ENCODE measurements at regions not wholly inside any gene's neighbourhood (a gene's known extent, or its start where the extent isn't known, plus 50 kb on each side); places are given as distances from the start of the nearest gene placed in this dataset.

DNA sequence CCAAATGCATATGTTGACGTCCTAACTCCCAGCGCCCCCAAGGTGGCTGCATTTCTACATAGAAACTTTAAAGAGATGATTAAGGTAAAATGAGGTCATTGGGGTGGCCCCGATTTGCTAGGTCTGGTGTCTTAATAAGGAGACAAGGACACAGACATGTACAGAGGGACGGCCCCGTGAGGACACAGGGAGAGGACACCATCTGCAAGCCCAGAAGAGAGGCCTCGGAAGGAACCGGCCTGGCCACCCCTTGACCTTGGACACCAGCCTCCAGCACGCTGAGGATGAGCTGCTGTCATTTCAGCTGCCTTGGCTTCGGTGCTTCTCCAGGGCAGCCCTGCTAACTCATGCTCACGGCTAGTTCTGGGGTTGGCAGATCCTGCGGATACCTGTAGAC lies 73.2 kb downstream of the MRPL36 start:
- TF ChIP-seq, protein P1, sequence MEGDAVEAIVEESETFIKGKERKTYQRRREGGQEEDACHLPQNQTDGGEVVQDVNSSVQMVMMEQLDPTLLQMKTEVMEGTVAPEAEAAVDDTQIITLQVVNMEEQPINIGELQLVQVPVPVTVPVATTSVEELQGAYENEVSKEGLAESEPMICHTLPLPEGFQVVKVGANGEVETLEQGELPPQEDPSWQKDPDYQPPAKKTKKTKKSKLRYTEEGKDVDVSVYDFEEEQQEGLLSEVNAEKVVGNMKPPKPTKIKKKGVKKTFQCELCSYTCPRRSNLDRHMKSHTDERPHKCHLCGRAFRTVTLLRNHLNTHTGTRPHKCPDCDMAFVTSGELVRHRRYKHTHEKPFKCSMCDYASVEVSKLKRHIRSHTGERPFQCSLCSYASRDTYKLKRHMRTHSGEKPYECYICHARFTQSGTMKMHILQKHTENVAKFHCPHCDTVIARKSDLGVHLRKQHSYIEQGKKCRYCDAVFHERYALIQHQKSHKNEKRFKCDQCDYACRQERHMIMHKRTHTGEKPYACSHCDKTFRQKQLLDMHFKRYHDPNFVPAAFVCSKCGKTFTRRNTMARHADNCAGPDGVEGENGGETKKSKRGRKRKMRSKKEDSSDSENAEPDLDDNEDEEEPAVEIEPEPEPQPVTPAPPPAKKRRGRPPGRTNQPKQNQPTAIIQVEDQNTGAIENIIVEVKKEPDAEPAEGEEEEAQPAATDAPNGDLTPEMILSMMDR (IDR thresholded peaks at IDR 0.05; ENCODE audit: control insufficient read depth, insufficient read depth, low read depth, low read length, missing control alignments): no peak

DNA sequence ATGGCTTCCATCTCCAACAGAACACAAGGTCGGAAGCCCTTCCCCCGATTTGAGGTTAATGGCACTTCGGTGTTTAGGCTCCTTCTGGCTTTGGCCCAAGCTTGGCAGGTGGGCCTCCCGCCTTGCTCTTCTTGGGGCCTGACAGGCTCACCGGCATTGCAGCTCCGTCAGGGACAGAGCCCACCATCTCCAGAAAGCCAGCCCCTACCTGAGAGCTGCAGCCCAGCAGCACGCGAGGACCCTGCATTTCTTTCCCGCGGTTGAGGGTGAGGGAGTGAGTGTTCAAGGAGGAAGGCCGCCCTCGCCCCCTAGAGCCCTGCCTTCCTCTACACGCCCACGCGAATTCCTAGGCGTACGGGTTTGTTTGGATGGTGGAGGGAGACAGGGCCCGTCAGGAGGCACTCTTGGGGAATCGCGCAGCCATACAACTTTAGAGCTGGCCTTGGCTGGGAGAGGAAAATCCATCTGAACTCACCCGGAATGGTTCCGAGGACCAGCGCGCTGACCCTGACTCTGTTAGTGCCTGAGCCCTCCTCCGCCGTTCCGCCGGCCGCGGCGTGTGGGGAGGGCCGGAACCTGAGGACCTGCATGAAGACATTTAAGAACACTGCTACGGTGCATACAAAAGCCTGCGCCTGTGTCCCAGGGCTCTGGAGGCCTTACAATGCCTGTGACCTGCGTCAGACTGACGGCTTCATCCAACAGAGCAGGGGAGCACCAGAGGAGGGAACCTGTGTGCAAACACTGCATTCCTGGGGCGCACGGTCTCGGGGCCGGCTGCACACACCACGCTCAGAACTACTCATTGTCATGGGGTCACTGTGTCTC lies 73.8 kb downstream of the MRPL36 start:
- DNase-seq (ENCODE audit: low read depth): no peak
- no peak overlapping the region for H3K4me3 ChIP-seq (ENCODE audit: control insufficient read depth, low read depth, low read length)
- TF ChIP-seq, protein P1 (IDR thresholded peaks at IDR 0.05; ENCODE audit: control insufficient read depth, insufficient read depth, low read depth, low read length, missing control alignments): no peak

More for the DNA sequence above, 73.2 kb downstream of the MRPL36 start:
- no peak overlapping the region for H3K4me3 ChIP-seq (ENCODE audit: control insufficient read depth, low read depth, low read length)
- DNase-seq (ENCODE audit: low read depth): no peak

DNA sequence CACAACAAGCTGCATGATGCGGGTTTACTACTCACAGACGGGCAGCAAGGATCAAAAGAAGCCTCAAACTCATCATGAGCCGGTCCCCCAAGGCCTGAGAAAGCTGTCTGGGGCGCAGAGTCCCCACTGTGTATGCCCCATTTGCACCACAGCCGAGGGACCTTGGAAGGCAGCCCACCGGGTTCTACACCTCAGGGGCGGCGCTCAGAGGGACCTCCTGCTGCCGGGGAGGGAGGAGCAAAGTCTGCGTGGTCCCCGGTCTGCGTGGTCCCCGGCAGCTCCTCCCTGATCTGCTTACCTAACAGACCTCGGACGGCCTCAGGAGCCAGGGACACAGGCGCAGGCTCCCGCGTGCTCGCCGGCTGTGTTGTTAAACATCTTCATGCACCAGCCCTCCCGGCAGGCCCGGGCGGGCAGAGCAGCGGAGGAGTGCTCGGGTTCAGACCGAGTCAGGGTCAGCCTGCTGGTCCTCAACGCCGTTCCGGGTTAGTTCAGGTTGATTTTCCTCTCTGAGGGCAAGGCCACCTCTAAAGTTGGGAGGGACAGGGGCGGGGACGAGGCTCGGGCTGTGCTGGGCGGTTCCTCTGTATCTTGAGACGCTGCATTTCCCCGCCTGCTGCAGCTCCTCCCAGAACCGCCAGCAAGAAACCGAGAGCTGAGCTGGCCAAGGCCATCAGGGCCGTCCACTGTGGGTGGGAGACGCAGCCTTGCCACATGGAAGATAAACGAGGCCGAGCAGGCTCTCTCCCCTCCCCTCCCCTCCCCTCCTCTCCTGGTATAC lies 74.6 kb downstream of the MRPL36 start:
- TF ChIP-seq, protein P1 (IDR thresholded peaks at IDR 0.05; ENCODE audit: control insufficient read depth, insufficient read depth, low read depth, low read length, missing control alignments): no peak
- H3K4me3 ChIP-seq (ENCODE audit: control insufficient read depth, low read depth, low read length): no peak overlapping the region
- DNase-seq (ENCODE audit: low read depth): no peak

DNA sequence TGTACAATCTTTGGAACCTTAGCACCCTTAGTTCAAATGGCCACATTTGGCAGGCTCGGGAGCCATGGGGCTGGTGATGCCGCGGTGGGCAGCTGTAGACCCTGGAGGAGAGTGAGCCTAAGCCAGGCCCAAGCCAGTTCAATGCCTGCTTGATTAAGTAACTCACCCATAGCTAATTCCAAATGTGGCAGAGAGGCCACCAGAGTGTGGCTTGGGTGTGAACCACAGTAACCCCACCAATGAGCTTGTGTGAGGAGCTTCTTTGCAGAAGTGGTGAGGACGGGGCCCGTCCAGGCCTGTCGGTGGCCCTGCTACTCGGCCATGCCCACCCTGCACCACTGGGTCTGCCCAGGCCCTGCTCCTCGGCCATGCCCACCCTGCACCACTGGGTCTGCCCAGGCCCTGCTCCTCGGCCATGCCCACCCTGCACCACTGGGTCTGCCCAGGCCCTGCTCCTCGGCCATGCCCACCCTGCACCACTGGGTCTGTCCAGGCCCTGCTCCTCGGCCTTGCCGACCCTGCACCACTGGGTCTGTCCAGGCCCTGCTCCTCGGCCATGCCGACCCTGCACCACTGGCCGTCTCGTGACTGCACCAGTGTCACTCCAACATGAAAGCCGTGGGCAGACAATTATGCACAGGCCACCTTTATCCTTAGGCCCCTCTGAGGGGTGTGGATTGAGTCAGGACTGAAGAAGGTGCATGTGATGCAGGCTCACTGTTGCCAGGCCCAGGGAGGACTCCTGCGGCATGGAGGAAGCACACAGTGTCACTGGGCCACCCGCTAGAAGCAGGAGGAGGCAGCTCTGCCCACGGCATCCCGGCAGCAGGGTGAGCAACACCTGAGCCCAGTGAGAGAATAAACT lies 75.4 kb downstream of the MRPL36 start:
- no peak overlapping the region for H3K4me3 ChIP-seq (ENCODE audit: control insufficient read depth, low read depth, low read length)
- DNase-seq (ENCODE audit: low read depth): no peak
- TF ChIP-seq, protein P1 (IDR thresholded peaks at IDR 0.05; ENCODE audit: control insufficient read depth, insufficient read depth, low read depth, low read length, missing control alignments): no peak

DNA sequence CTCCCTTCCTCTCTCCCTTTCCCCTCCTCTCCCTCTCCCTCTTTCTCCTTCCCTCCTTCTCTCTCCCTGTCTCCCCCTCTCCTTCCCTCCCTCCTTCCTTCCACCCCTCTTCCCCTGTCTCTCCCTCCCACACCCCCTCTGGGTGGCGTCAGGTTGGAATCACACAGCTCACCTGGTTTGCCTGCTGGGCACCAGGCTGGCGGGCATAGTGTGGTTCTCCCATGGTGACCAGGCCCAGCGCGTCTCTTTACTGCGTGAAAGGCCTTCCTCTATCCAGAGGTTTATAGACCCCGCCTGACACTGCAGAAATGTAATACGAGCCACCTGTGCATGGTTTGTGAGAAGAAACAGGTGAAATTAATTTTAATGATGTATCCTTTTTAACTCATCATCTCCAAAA lies 76.2 kb downstream of the MRPL36 start:
- H3K4me3 ChIP-seq (ENCODE audit: control insufficient read depth, low read depth, low read length): no peak overlapping the region
- TF ChIP-seq, protein P1 (IDR thresholded peaks at IDR 0.05; ENCODE audit: control insufficient read depth, insufficient read depth, low read depth, low read length, missing control alignments): no peak
- DNase-seq (ENCODE audit: low read depth): no peak

DNA sequence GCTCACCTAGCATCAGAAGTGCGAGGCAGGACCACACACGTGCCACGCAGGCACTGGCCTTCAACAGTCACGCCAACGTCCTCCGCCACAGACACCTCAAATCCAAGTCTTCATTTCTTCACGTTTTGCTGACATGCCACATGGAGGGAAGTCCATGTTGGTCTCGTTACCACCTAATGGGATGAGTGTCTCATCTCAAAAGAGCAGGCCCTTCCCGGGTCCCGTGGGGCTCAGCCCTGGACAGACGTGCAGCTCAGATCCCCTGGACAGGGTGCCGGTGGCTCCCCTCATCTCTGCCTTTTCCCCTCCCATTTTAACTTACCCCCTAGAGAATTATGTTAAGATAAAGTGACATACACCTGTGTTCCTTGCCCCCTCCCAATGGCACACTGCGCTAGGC lies 76.8 kb downstream of the MRPL36 start:
- no peak overlapping the region for H3K4me3 ChIP-seq (ENCODE audit: control insufficient read depth, low read depth, low read length)
- DNase-seq (ENCODE audit: low read depth): no peak
- TF ChIP-seq, protein P1 (IDR thresholded peaks at IDR 0.05; ENCODE audit: control insufficient read depth, insufficient read depth, low read depth, low read length, missing control alignments): no peak

All from AG09309 (cell line).